DMS79 treated with DMSO at 0.1 percent for 48 hours (cell line): ENCODE measurements at regions not wholly inside any gene's neighbourhood (a gene's known extent, or its start where the extent isn't known, plus 50 kb on each side); places are given as distances from the start of the nearest gene placed in this dataset.

ENCODE experiments used
- DNase-seq: peaks from one replicate; lab custom pipeline; 2025; lab: John Stamatoyannopoulos, UW

GRCh38 chrX:2608638-2609430 lies 82.3 kb upstream of the CD99 start:
- DNase-seq: no peak

GRCh38 chrX:2607113-2607512 lies 84.0 kb upstream of the CD99 start:
- no peak for DNase-seq

- no peak for DNase-seq
Measured at GRCh38 chrX:2600564-2600963, 90.5 kb upstream of the CD99 start.

- no peak for DNase-seq
Measured at GRCh38 chrX:2596555-2597255, 94.4 kb upstream of the CD99 start.

GRCh38 chrX:2596045-2596444 lies 95.0 kb upstream of the CD99 start:
- DNase-seq: no peak

GRCh38 chrX:2595258-2595657 lies 94.5 kb upstream of the DHRSX start:
- no peak for DNase-seq

- no peak for DNase-seq
Measured at GRCh38 chrX:2594491-2594890, 93.7 kb upstream of the DHRSX start.

GRCh38 chrX:2592279-2592678 lies 91.5 kb upstream of the DHRSX start:
- DNase-seq: no peak

GRCh38 chrX:2589186-2590020 lies 88.6 kb upstream of the DHRSX start:
- no peak for DNase-seq

- no peak for DNase-seq
Measured at GRCh38 chrX:2588049-2588448, 87.3 kb upstream of the DHRSX start.

GRCh38 chrX:2587146-2587545 lies 86.4 kb upstream of the DHRSX start:
- DNase-seq: no peak

- DNase-seq: no peak
Measured at GRCh38 chrX:2585158-2585470, 84.3 kb upstream of the DHRSX start.

- DNase-seq: no peak
Measured at GRCh38 chrX:2584251-2585157, 83.7 kb upstream of the DHRSX start.

- no peak for DNase-seq
Measured at GRCh38 chrX:2583194-2584162, 82.7 kb upstream of the DHRSX start.

GRCh38 chrX:2582667-2583066 lies 81.9 kb upstream of the DHRSX start:
- DNase-seq: no peak

GRCh38 chrX:2581296-2581695 lies 80.5 kb upstream of the DHRSX start:
- no peak for DNase-seq

GRCh38 chrX:2578864-2579263 lies 78.1 kb upstream of the DHRSX start:
- DNase-seq: no peak

- DNase-seq: no peak
Measured at GRCh38 chrX:2577844-2578466, 77.2 kb upstream of the DHRSX start.

GRCh38 chrX:2576793-2577192 lies 76.0 kb upstream of the DHRSX start:
- no peak for DNase-seq

- no peak for DNase-seq
Measured at GRCh38 chrX:2574271-2574670, 73.5 kb upstream of the DHRSX start.
